ENCODE measurements at regions not wholly inside any gene's neighbourhood (a gene's known extent, or its start where the extent isn't known, plus 50 kb on each side); places are given as distances from the start of the nearest gene placed in this dataset.

DNA sequence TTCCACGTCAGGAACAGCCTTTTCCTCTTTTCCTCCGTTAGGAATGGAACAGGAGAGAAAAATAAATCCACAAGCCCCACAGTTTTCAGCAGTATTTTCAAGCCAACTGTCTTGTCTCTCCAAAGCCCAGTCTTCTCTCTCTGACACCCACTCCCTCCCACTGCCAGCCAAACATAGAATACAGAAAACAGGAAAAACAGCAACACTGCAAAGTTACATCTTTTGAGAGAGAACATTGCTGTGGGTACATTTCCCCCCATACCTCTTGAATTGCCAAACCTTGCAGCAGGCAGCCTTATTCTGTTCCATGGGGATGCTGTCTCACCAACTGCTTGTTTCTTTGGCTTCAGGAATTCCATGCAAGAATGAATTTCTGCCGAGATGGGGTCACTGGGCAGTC, 355.7 kb upstream of the UMPS start:
- TF ChIP-seq, protein P1, sequence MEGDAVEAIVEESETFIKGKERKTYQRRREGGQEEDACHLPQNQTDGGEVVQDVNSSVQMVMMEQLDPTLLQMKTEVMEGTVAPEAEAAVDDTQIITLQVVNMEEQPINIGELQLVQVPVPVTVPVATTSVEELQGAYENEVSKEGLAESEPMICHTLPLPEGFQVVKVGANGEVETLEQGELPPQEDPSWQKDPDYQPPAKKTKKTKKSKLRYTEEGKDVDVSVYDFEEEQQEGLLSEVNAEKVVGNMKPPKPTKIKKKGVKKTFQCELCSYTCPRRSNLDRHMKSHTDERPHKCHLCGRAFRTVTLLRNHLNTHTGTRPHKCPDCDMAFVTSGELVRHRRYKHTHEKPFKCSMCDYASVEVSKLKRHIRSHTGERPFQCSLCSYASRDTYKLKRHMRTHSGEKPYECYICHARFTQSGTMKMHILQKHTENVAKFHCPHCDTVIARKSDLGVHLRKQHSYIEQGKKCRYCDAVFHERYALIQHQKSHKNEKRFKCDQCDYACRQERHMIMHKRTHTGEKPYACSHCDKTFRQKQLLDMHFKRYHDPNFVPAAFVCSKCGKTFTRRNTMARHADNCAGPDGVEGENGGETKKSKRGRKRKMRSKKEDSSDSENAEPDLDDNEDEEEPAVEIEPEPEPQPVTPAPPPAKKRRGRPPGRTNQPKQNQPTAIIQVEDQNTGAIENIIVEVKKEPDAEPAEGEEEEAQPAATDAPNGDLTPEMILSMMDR (conservative IDR thresholded peaks at IDR 0.05 in 1 of 2, IDR thresholded peaks at IDR 0.05 in 1 of 2; ENCODE audit: low read depth in 1 of 2, low read length in 2 of 2) = no peak
- no peak for TF ChIP-seq EZH2 (IDR thresholded peaks at IDR 0.05; ENCODE audit: low read length, missing control alignments)

All from fibroblast of lung (primary cell).